ENCODE measurements at regions not wholly inside any gene's neighbourhood (a gene's known extent, or its start where the extent isn't known, plus 50 kb on each side); places are given as distances from the start of the nearest gene placed in this dataset.
"Not testable (repeated sequence)": the region's sequence is repeated elsewhere in the genome, so short reads cannot be mapped to it uniquely, and the experiment has no call there.

GRCh38 chr21:7956074-7956452, 2565.3 kb upstream of the TPTE start:
- peaks cover 35% of the 10 kb centered on the region for H3K27me3 Mint-ChIP-seq (ENCODE audit: low read depth)

GRCh38 chr21:7956998-7957712, 2564.2 kb upstream of the TPTE start:
- not testable (repeated sequence) for H2AK5ac ChIP-seq (ENCODE audit: insufficient read length, low read length); H3K4me3 Mint-ChIP-seq; H3K27ac ChIP-seq (ENCODE audit: insufficient read length, low read depth, low read length); H3T11ph ChIP-seq (ENCODE audit: low read length); H4K8ac ChIP-seq (replicated peaks; ENCODE audit: insufficient read length, low read depth, low read length); DNase-seq; H3K23me2 ChIP-seq (ENCODE audit: insufficient read length, low read depth, low read length, poor library complexity, severe bottlenecking); H3K27ac Mint-ChIP-seq; H4K91ac ChIP-seq (ENCODE audit: insufficient read length, low read depth, low read length); H3K23ac ChIP-seq (ENCODE audit: insufficient read length, low read depth, low read length); H2BK20ac ChIP-seq (ENCODE audit: low read depth, low read length, poor library complexity, severe bottlenecking); H3K4me1 Mint-ChIP-seq; H3K18ac ChIP-seq (ENCODE audit: insufficient read length, low read depth, low read length); H2BK15ac ChIP-seq (ENCODE audit: low read depth, low read length); H2BK5ac ChIP-seq (ENCODE audit: insufficient read length, low read length); H3K4me1 ChIP-seq (ENCODE audit: insufficient read depth, low read length); H3K79me2 ChIP-seq (ENCODE audit: insufficient read depth, low read length); H4K20me1 ChIP-seq (ENCODE audit: control insufficient read depth, insufficient read depth, insufficient read length); H3K4ac ChIP-seq (ENCODE audit: low read depth, low read length); H2AFZ ChIP-seq (ENCODE audit: low read length); H3K79me1 ChIP-seq (ENCODE audit: insufficient read depth, low read depth, low read length, poor library complexity, severe bottlenecking); H4K5ac ChIP-seq (ENCODE audit: insufficient read length, low read depth, low read length); H2BK120ac ChIP-seq (ENCODE audit: low read depth, low read length, poor library complexity, severe bottlenecking); H3K56ac ChIP-seq (ENCODE audit: insufficient read length, low read depth, low read length); H3K14ac ChIP-seq (ENCODE audit: insufficient read depth, low read length); H3K27me3 ChIP-seq (ENCODE audit: insufficient read depth, low read length); H3K4me2 ChIP-seq (ENCODE audit: insufficient read depth, insufficient read length, low read length); H3K9ac ChIP-seq (ENCODE audit: extremely low read depth, insufficient read length, low read length); H2BK12ac ChIP-seq (ENCODE audit: insufficient read length, low read depth, low read length)
- H3K9me3 Mint-ChIP-seq: peaks cover 34% of the 10 kb centered on the region in 2 experiments
- peaks cover 59 to 94% (median 73%) of the 10 kb centered on the region in 3 experiments for H3K36me3 Mint-ChIP-seq (ENCODE audit: insufficient read depth in 1 of 3, low read depth in 3 of 3)
- peaks cover 31% of the 10 kb centered on the region for H3K27me3 Mint-ChIP-seq (ENCODE audit: low read depth)
- WGBS (ENCODE audit: extremely low coverage, insufficient read length, low lambda C conversion rate): 100% methylated on average over 1 of the region's 5 CpGs
- peaks cover 19% of the 10 kb centered on the region for H3K9me3 ChIP-seq (ENCODE audit: control insufficient read depth, low read depth, low read length)

More at GRCh38 chr21:7956074-7956452, 2565.3 kb upstream of the TPTE start:
- peaks cover 70 to 94% (median 80%) of the 10 kb centered on the region in 3 experiments for H3K36me3 Mint-ChIP-seq (ENCODE audit: insufficient read depth in 1 of 3, low read depth in 3 of 3)
- not testable (repeated sequence) for H3K4me1 ChIP-seq (ENCODE audit: insufficient read depth, low read length); H4K8ac ChIP-seq (replicated peaks; ENCODE audit: insufficient read length, low read depth, low read length); H3K9ac ChIP-seq (ENCODE audit: extremely low read depth, insufficient read length, low read length); H3K4me2 ChIP-seq (ENCODE audit: insufficient read depth, insufficient read length, low read length); DNase-seq; H3K27ac ChIP-seq (ENCODE audit: insufficient read length, low read depth, low read length); H4K5ac ChIP-seq (ENCODE audit: insufficient read length, low read depth, low read length); H3K4me3 Mint-ChIP-seq; H3K18ac ChIP-seq (ENCODE audit: insufficient read length, low read depth, low read length); H2BK20ac ChIP-seq (ENCODE audit: low read depth, low read length, poor library complexity, severe bottlenecking); H3K27ac Mint-ChIP-seq; H3K79me1 ChIP-seq (ENCODE audit: insufficient read depth, low read depth, low read length, poor library complexity, severe bottlenecking); H3K23me2 ChIP-seq (ENCODE audit: insufficient read length, low read depth, low read length, poor library complexity, severe bottlenecking); H2AK5ac ChIP-seq (ENCODE audit: insufficient read length, low read length); H3K4me1 Mint-ChIP-seq; H2BK12ac ChIP-seq (ENCODE audit: insufficient read length, low read depth, low read length); H3K79me2 ChIP-seq (ENCODE audit: insufficient read depth, low read length); H3K56ac ChIP-seq (ENCODE audit: insufficient read length, low read depth, low read length); H4K91ac ChIP-seq (ENCODE audit: insufficient read length, low read depth, low read length); H3K23ac ChIP-seq (ENCODE audit: insufficient read length, low read depth, low read length); H2BK15ac ChIP-seq (ENCODE audit: low read depth, low read length); H3T11ph ChIP-seq (ENCODE audit: low read length); H4K20me1 ChIP-seq (ENCODE audit: control insufficient read depth, insufficient read depth, insufficient read length); H3K27me3 ChIP-seq (ENCODE audit: insufficient read depth, low read length); H3K14ac ChIP-seq (ENCODE audit: insufficient read depth, low read length); H3K4ac ChIP-seq (ENCODE audit: low read depth, low read length); H2BK5ac ChIP-seq (ENCODE audit: insufficient read length, low read length); H2AFZ ChIP-seq (ENCODE audit: low read length); H2BK120ac ChIP-seq (ENCODE audit: low read depth, low read length, poor library complexity, severe bottlenecking)
- H3K9me3 ChIP-seq (ENCODE audit: control insufficient read depth, low read depth, low read length): peaks cover 13% of the 10 kb centered on the region
- WGBS (ENCODE audit: extremely low coverage, insufficient read length, low lambda C conversion rate): no CpG with 5 or more reads among the region's 2 CpGs
- H3K9me3 Mint-ChIP-seq: peaks cover 23% of the 10 kb centered on the region in 2 experiments

Data from H9 (cell line).